ENCODE measurements at regions not wholly inside any gene's neighbourhood (a gene's known extent, or its start where the extent isn't known, plus 50 kb on each side); places are given as distances from the start of the nearest gene placed in this dataset.

- no peak for TF ChIP-seq RNF2 (IDR thresholded peaks at IDR 0.05; ENCODE audit: borderline replicate concordance, low read depth, low read length, missing control alignments, poor library complexity, severe bottlenecking)
- TF ChIP-seq BCL11A (IDR thresholded peaks at IDR 0.05; ENCODE audit: low read depth in 2 of 2, low read length in 2 of 2), result no peak
- TF ChIP-seq SRF (IDR thresholded peaks at IDR 0.05; ENCODE audit: low read depth, low read length), result no peak
- no peak for TF ChIP-seq CTCF (IDR thresholded peaks at IDR 0.05; ENCODE audit: control extremely low read depth in 1 of 3, insufficient read depth in 1 of 3, low read depth in 1 of 3, low read length in 3 of 3)
- TF ChIP-seq MAX (IDR thresholded peaks at IDR 0.05), result no peak
- no peak for TF ChIP-seq GTF2F1 (IDR thresholded peaks at IDR 0.05; ENCODE audit: borderline replicate concordance, low read depth, low read length)
- no peak for TF ChIP-seq ATF3 (IDR thresholded peaks at IDR 0.05; ENCODE audit: insufficient read depth, low read depth, low read length)
- TF ChIP-seq PHF8 (conservative IDR thresholded peaks at IDR 0.05; ENCODE audit: low read depth, low read length), result no peak
- TF ChIP-seq BRCA1 (IDR thresholded peaks at IDR 0.05; ENCODE audit: low read depth, low read length), result no peak
- TF ChIP-seq EGR1 (IDR thresholded peaks at IDR 0.05; ENCODE audit: borderline replicate concordance, low read depth, low read length), result no peak
These were observed 137.4 kb upstream of the DLX2 start (continued) for GRCh38 chr2:172239944-172240590.
